GM10248 (cell line): ENCODE measurements at regions not wholly inside any gene's neighbourhood (a gene's known extent, or its start where the extent isn't known, plus 50 kb on each side); places are given as distances from the start of the nearest gene placed in this dataset.

Source experiments
- CTCF ChIA-PET: fragments of 300-600 bp; sonication (Branson Sonifier 250); formaldehyde crosslinking; extraction: SDS; loops from one replicate; lab custom pipeline; 2021; ENCODE audit warnings: antibody characterized with exemption; lab: Yijun Ruan, JAX
- POLR2A ChIA-PET: fragments of 350-650 bp; sonication (Branson Sonifier 250); formaldehyde crosslinking; extraction: SDS; loops from one replicate; lab custom pipeline; 2020; ENCODE audit warnings: antibody characterized with exemption; lab: Yijun Ruan, JAX
- DNase-seq: peaks from one replicate; pipeline ENCODE4 v3.0.0; 2012; ENCODE audit errors: extremely low spot score
- TF ChIP-seq, protein P1 (sequence below): IDR thresholded peaks from 2 replicates; pipeline ENCODE4 v1.5.1; 2012; ENCODE audit warnings: mild to moderate bottlenecking, low read depth; ENCODE audit errors: extremely low read depth, missing control alignments, control extremely low read depth

DNA sequence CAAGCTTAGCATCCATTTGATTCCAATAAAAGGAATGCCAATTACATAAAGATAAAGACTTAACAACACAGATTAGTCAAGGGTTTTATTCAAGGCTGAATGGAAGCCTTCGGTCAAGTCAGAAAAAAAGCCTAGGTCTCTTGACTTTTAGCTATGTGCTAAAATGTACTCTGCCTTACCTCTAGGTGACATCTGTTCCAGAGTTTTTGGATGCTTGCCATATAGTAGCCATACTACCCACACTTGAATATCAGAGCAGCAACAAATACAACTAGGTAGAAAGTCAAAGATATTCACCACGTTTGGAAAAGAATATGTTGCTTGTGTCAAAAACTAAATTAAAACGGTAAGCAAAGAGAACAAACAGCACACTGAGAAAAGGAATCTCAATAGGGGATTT, 484.7 kb downstream of the ELAVL2 start:
- TF ChIP-seq, protein P1, sequence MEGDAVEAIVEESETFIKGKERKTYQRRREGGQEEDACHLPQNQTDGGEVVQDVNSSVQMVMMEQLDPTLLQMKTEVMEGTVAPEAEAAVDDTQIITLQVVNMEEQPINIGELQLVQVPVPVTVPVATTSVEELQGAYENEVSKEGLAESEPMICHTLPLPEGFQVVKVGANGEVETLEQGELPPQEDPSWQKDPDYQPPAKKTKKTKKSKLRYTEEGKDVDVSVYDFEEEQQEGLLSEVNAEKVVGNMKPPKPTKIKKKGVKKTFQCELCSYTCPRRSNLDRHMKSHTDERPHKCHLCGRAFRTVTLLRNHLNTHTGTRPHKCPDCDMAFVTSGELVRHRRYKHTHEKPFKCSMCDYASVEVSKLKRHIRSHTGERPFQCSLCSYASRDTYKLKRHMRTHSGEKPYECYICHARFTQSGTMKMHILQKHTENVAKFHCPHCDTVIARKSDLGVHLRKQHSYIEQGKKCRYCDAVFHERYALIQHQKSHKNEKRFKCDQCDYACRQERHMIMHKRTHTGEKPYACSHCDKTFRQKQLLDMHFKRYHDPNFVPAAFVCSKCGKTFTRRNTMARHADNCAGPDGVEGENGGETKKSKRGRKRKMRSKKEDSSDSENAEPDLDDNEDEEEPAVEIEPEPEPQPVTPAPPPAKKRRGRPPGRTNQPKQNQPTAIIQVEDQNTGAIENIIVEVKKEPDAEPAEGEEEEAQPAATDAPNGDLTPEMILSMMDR: no peak
- CTCF ChIA-PET: no interaction called here
- no peak for DNase-seq
- POLR2A ChIA-PET: no interaction called here

DNA sequence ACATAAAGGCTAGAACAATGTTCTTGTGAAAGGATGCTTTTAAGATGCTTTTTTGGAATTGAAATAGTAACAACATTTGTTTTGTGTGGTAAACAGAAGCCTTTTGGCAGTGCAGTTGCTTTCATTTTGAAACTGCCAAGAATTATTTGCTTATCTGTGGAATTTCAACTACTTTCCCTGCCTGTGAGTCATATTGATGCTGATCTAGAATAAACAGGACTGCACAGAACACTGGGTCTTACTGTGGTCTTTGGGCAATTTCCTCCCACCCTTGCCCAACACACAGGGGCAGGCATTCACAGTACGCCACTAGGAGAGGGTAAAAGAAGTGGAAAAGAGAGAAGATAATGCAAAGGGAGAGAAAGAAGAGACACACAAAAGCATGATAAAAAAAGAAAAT, 483.7 kb downstream of the ELAVL2 start:
- POLR2A ChIA-PET: no interaction called here
- DNase-seq: no peak
- CTCF ChIA-PET: no interaction called here
- TF ChIP-seq, protein P1: no peak

DNA sequence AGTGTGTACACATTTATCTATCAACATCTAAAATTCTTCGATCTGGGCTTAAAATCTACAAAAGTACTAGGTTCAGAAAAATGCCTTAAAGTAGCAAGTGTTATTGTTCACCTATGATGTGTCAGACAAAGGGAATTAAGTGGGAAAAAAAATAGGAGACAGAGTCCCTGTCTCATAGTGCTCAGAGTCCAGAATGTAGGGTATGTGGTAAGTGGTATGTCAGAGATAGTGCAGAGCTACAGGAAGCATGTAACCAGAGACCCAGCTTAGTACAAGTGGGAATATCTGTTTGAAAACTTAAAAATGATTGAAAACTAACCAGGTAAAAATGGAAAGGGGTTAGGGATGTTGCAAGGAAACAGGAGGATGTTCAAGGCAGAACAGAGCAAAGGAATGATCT, 482.8 kb downstream of the ELAVL2 start:
- CTCF ChIA-PET: interaction anchor here (1.5 kb wide), 1 partner anchor 22 kb away, joined by 3 read pairs; no protein-coding TSS in a partner anchor
- no peak for DNase-seq
- TF ChIP-seq, protein P1: no peak
- POLR2A ChIA-PET: no interaction called here

DNA sequence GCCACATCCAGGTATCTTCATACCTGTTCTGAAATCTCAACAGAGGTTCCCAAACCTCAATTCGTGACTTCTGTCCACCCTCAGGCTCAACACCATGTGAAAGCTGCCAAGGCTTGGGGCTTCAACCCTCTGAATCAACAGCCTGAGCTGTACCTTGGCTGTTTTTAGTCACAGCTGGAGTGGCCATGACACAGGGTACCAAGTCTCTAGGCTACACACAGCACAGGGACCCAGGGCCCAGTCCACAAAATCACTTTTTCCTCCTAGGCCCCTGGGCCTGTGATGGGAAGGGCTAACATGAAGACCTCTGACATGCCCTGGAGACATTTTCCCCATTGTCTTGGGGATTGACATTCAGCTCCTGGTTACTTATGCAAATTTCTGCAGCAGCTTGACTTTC, 464.9 kb downstream of the ELAVL2 start:
- ChIA-PET CTCF (no interaction called here), POLR2A (no interaction called here)
- TF ChIP-seq, protein P1: no peak
- no peak for DNase-seq

DNA sequence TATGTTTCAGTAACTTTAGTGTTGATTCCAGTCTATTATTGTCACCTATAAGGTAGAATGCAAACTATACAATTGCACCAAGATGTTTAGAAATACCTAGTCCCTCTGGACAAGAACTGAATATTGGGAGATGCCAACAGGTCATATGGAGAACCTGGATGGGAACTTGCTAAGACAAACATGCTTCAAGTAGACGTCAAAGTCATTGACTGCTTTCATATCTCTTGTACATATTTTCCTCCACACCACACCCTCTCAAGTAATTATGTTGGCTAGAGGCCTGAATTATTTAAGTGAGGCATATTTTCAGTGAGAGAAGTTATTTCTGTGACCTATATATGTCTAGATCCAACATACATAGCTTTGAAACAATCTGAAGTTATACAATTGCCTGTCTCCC, 453.3 kb downstream of the ELAVL2 start:
- ChIA-PET POLR2A (no interaction called here), CTCF (no interaction called here)
- no peak for DNase-seq
- TF ChIP-seq, protein P1: no peak

DNA sequence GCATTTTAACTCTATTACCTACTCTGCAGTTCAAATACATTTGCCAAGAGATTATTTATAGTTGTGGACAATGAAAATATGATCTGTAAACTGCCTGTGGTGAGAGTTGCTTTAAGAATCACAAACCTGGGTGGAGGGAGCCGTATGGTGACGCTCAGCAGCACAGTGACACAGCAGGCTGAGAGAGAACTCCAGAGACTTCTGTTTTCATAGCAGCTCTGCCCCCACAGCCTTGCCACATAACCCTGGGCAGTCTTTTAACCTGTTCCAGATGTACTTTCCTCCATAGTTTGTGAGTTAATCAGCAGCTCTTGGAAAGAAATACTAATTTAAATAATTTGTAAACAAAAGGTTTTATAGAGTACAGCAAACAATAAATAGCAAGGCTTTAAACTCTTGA, 450.5 kb downstream of the ELAVL2 start:
- no peak for DNase-seq

More for the DNA sequence above, 450.5 kb downstream of the ELAVL2 start:
- ChIA-PET CTCF (no interaction called here), POLR2A (no interaction called here)
- TF ChIP-seq, protein P1: no peak
